Peyer's patch (tissue), 4 donors: ENCODE measurements at regions not wholly inside any gene's neighbourhood (a gene's known extent, or its start where the extent isn't known, plus 50 kb on each side); places are given as distances from the start of the nearest gene placed in this dataset.

Experiments used
- DNase-seq, 3 donors: peaks; one replicate each; pipeline ENCODE4 v3.0.0-alpha.2; 2017 to 2019
- H3K27ac ChIP-seq, 4 donors: fragments of 200-600 bp; sonication (generic); one replicate each; pipeline ENCODE4 v1.5.1; 2016 to 2019
- H3K27me3 ChIP-seq, 2 donors: fragments of 200-600 bp; sonication (generic); one replicate each; pipeline ENCODE4 v1.5.1; 2019
- H3K36me3 ChIP-seq, 3 donors: fragments of 200-600 bp; sonication (generic); one replicate each; pipeline ENCODE4 v1.5.1; 2016 to 2019
- H3K4me1 ChIP-seq, 4 donors: fragments of 200-600 bp; sonication (generic); one replicate each; pipeline ENCODE4 v1.5.1; 2016 to 2019
- H3K4me3 ChIP-seq, 4 donors: fragments of 200-600 bp; sonication (generic); 1 replicate in 3 of 4; 2 replicates in 1 of 4; pipeline ENCODE4 v1.5.1; 2016 to 2019; ENCODE audit warnings: mild to moderate bottlenecking in 1 of 4
- H3K9me3 ChIP-seq, 4 donors: fragments of 200-600 bp; sonication (generic); one replicate each; pipeline ENCODE4 v1.5.1; 2016 to 2019; ENCODE audit warnings: mild to moderate bottlenecking in 1 of 4
- POLR2A ChIP-seq, 2 donors: fragments of 450-650 bp; IDR thresholded peaks; one replicate each; pipeline ENCODE4 v1.5.1; 2017; ENCODE audit warnings: antibody characterized with exemption in 2 of 2, mild to moderate bottlenecking in 2 of 2, moderate library complexity in 2 of 2
- TF ChIP-seq, protein P1 (sequence below), 6 experiments: fragments of 450-650 bp in 4 of 6; fragments of 200-600 bp in 2 of 6; sonication (generic) in 1 of 6; IDR thresholded peaks; one replicate each; pipeline ENCODE4 v1.5.1; 2017 to 2019; ENCODE audit warnings: antibody characterized with exemption in 6 of 6, mild to moderate bottlenecking in 3 of 6, moderate library complexity in 1 of 6

DNA sequence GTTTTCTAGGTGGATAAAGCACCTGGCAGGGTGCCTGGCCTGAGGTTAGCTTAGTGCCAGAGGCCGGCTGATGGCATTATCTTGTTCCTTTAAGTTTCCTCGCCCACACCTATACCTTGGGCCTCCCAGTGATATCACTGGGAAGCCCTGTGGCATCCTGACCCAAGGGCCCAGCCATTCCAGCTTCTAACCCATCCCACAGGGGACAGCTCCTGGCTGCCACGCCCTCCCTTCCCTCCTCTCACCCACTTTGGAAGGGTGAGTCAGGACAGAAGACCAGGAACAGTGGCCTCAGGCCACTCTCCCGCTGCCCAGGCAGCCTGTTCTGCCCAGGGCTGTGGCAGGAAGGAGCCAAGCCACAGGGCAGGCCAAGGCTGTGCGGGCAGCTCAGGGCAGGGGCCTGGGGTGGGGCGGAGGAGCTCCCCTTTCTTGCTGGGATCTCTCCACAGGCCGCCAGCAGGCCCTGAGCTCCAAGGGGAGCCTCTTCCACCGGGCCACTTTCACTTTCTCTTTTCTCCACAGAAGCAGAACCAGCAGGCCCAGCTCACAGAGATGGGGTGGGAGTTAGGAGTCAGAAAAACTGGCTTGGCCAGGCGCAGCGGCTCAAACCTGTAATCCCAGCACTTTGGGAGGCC lies 75.1 kb downstream of the IRF2BPL start:
- peak overlapping the region in 3 of 4 donors; percentile 31 to 42 (median 41) for H3K4me3 ChIP-seq
- H3K36me3 ChIP-seq: no peaks in the 10 kb centered on the region
- no peaks in the 10 kb centered on the region for H3K9me3 ChIP-seq
- no peaks in the 10 kb centered on the region for H3K27me3 ChIP-seq
- peak; percentile 11 to 40 for TF ChIP-seq POLR2A (IDR thresholded peaks at IDR 0.05)
- TF ChIP-seq, protein P1, sequence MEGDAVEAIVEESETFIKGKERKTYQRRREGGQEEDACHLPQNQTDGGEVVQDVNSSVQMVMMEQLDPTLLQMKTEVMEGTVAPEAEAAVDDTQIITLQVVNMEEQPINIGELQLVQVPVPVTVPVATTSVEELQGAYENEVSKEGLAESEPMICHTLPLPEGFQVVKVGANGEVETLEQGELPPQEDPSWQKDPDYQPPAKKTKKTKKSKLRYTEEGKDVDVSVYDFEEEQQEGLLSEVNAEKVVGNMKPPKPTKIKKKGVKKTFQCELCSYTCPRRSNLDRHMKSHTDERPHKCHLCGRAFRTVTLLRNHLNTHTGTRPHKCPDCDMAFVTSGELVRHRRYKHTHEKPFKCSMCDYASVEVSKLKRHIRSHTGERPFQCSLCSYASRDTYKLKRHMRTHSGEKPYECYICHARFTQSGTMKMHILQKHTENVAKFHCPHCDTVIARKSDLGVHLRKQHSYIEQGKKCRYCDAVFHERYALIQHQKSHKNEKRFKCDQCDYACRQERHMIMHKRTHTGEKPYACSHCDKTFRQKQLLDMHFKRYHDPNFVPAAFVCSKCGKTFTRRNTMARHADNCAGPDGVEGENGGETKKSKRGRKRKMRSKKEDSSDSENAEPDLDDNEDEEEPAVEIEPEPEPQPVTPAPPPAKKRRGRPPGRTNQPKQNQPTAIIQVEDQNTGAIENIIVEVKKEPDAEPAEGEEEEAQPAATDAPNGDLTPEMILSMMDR (IDR thresholded peaks at IDR 0.05): no peak
- peak; percentile 66 to 82 (median 78) for DNase-seq
- peaks cover 3 to 46% (median 17%) of the 10 kb centered on the region in 4 donors for H3K4me1 ChIP-seq
- peak overlapping the region; percentile 82 to 94 (median 92) for H3K27ac ChIP-seq

GRCh38 chr14:76951166-76951565 lies 77.3 kb downstream of the IRF2BPL start:
- DNase-seq: no peak
- Histone ChIP-seq H3K27me3 (no peaks in the 10 kb centered on the region), H3K4me3 (no peak overlapping the region), H3K36me3 (no peaks in the 10 kb centered on the region), H3K9me3 (no peaks in the 10 kb centered on the region), H3K27ac (peak overlapping the region in 1 of 4 donors; percentile 19), H3K4me1 (peaks cover 0 to 54% (median 20%) of the 10 kb centered on the region in 4 donors)
- TF ChIP-seq, protein P1 (IDR thresholded peaks at IDR 0.05): no peak

- TF ChIP-seq, protein P1 (IDR thresholded peaks at IDR 0.05): no peak
- no peak for TF ChIP-seq POLR2A (IDR thresholded peaks at IDR 0.05)
- Histone ChIP-seq H3K36me3 (no peaks in the 10 kb centered on the region), H3K27ac (peak overlapping the region in 2 of 4 donors; percentile 6 to 19), H3K4me3 (no peak overlapping the region), H3K27me3 (no peaks in the 10 kb centered on the region), H3K9me3 (no peaks in the 10 kb centered on the region), H3K4me1 (peaks cover 0 to 45% (median 17%) of the 10 kb centered on the region in 4 donors)
- DNase-seq: no peak
Observed at GRCh38 chr14:76950055-76951020, 78.2 kb downstream of the IRF2BPL start.

DNA sequence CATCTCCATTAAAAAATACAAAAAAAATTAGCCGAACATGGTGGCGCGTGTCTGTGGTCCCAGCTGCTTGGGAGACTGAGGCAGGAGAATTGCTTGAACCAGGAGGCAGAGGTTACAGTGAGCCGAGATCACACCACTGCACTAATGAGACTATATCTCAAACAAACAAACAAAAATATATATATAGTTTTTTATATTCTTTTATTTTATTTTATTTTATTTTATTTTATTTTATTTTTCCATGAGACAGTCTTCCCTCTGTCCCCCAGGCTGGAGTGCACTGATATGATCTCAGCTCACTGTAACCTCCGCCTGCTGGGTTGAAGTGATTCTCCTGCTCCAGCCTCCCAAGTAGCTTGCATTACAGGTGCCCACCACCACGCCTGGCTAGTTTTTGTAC lies 79.5 kb downstream of the IRF2BPL start:
- Histone ChIP-seq H3K27ac (no peak overlapping the region), H3K4me3 (no peak overlapping the region), H3K9me3 (no peaks in the 10 kb centered on the region), H3K27me3 (no peaks in the 10 kb centered on the region), H3K36me3 (no peaks in the 10 kb centered on the region), H3K4me1 (peaks cover 0 to 32% (median 12%) of the 10 kb centered on the region in 4 donors)
- no peak for DNase-seq
- no peak for TF ChIP-seq POLR2A (IDR thresholded peaks at IDR 0.05)
- TF ChIP-seq, protein P1 (IDR thresholded peaks at IDR 0.05): no peak

GRCh38 chr14:76948213-76948947 lies 80.1 kb downstream of the IRF2BPL start:
- Histone ChIP-seq H3K9me3 (no peaks in the 10 kb centered on the region), H3K27me3 (no peaks in the 10 kb centered on the region), H3K4me1 (peaks cover 0 to 27% (median 11%) of the 10 kb centered on the region in 4 donors), H3K27ac (peak overlapping the region in 2 of 4 donors; percentile 48 to 64), H3K36me3 (no peaks in the 10 kb centered on the region), H3K4me3 (no peak overlapping the region)
- TF ChIP-seq, protein P1 (IDR thresholded peaks at IDR 0.05): no peak
- TF ChIP-seq POLR2A (IDR thresholded peaks at IDR 0.05): no peak
- DNase-seq: no peak
